Epithelial cell of prostate (primary cell): ENCODE measurements at regions not wholly inside any gene's neighbourhood (a gene's known extent, or its start where the extent isn't known, plus 50 kb on each side); places are given as distances from the start of the nearest gene placed in this dataset.
A peak's percentile ranks its signal among the peaks of the same experiment; 100 is the strongest.
"Not testable (repeated sequence)": the region's sequence is repeated elsewhere in the genome, so short reads cannot be mapped to it uniquely, and the experiment has no call there.

Source experiments
- DNase-seq: peaks from one replicate; pipeline ENCODE4 v3.0.0-alpha.2; 2011; ENCODE audit warnings: low read depth, low spot score
- H3K27ac ChIP-seq: fragments of 450-650 bp; 2 replicates; pipeline ENCODE4 v1.5.1; 2017; ENCODE audit warnings: mild to moderate bottlenecking

DNA sequence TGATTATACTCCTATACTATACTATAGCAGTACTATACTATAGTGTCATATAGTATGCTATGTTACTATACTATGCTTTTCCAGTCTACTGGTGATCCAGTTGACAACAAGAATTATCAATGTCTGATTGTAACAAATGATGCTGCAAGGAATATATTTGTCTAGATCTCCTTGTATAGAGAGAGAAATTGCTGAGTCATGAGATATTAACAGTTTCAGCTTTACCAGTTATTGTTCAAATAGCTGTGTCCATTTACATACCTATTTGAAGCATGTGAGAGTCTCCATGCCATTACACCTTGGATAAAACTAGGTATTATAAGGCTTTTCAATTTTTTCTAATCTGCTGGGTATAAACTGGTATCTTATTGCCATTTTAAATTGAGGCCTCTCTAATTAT is 136.4 kb upstream of the SKOR2 start:
- DNase-seq, result no peak
- H3K27ac ChIP-seq, result no peak overlapping the region

- no peak overlapping the region for H3K27ac ChIP-seq
- DNase-seq, result no peak
Measured at GRCh38 chr18:47383729-47384128, 132.3 kb upstream of the SKOR2 start.

DNA sequence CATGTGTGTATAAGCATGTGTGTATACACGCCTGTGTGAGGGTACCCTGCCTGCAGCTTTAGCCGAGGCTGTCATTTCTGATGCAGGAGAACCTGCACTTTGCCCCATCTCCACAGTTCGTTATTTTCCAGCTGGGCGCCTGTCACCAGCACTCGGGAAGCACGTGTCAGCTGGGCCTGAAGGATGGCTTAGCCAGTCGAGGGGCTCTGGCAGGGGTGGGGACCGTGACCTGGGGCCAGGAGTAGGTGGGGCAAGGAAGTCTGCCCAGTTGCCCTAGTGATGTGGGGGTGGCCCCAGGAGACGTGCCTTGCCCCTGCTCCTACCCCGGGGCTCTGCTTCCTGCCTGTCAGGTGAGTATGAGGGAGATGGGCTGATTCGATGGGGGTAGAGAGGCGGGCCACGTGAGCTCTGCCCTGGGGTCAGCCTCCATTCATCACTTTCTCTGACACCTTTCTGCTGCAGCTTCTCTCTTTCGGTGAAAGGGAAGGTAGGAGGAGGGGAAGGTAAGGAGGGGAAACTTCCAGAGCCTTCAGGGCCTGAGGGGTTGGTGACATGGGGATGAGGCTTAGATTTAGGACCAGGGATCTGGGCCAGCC is 130.6 kb upstream of the SKOR2 start:
- no peak for DNase-seq
- H3K27ac ChIP-seq, result no peak overlapping the region

DNA sequence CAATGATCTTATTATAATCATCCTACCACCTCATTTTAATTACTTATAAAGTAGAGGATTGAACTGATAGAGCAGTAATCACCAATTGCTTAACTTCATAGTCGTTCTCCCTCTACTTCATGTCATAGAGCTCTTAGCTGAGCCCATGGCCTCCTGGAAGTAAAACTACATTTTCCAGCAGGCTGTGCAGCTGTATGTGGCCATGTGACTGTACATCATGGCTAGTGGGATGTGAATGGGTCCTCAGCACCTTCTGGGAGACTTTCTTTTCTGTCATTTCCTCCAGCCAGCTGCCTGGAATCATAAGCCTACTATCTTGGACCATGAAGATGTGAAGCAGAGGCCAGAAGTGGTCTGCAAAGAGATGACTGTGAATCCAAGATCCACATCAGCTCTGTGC is 128.7 kb upstream of the SKOR2 start:
- no peak for DNase-seq
- H3K27ac ChIP-seq, result no peak overlapping the region

DNA sequence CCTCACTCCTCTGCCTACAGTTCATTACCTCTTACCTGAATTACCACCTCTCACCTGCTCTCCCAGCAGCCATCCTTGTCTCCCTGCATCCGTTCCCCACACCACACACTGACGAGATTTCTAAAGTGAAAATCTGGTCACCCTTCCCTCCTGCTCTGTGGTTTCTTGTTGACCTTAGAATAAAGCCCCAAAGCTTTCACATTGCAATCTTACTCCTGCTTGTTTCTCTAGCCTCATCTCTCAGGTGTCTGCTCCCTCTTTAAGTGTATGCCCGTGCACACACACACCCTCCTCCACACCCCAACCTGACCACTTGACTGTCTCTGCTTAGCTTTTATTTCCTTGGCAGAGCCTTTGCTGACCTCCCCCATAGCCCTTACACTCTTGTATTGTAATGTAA is 122.0 kb upstream of the SKOR2 start:
- no peak for DNase-seq
- H3K27ac ChIP-seq, result no peak overlapping the region

- DNase-seq, result no peak
- H3K27ac ChIP-seq, result no peak overlapping the region
Measured at GRCh38 chr18:47370052-47370451, 118.6 kb upstream of the SKOR2 start.

DNA sequence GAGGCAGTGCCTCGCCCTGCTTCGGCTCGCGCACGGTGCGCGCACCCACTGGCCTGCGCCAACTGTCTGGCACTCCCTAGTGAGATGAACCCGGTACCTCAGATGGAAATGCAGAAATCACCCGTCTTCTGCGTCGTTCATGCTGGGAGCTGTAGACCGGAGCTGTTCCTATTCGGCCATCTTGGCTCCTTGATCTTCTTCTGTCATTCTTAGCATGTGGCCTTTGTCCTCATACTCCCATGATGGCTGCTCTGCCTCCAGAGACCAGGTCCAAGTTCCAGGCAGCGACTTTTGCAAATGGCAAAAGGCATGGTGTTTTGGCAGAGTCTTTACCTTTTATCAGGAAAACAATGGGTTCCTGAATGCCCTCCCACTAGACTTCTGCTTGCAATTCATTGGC is 102.6 kb upstream of the SKOR2 start:
- DNase-seq, H3K27ac ChIP-seq: not testable (repeated sequence)

GRCh38 chr18:47346016-47346415 is 94.6 kb upstream of the SKOR2 start:
- DNase-seq, result no peak
- no peak overlapping the region for H3K27ac ChIP-seq

- no peak overlapping the region for H3K27ac ChIP-seq
- no peak for DNase-seq
Measured at GRCh38 chr18:47345291-47345690, 93.8 kb upstream of the SKOR2 start.

DNA sequence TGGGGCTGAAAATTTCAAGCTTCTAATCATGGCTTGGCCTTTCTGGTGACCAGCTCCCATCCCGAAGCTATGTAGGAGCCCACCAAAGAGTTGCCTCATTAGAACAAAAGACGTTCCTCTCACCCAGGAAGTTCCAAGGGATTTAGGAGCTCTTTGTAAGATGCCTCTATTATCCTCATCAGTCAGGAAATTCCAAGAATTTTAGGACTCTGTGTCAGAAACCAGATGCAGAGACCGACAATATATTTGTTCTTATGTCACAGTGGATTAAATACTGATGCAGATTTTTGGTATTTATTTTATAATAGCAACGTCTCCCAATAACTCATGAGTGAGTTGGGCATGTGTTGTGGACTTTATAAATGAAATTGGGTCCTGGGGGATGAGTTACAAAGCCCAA is 91.8 kb upstream of the SKOR2 start:
- DNase-seq, result no peak
- H3K27ac ChIP-seq, result no peak overlapping the region

GRCh38 chr18:47342566-47342965 is 91.1 kb upstream of the SKOR2 start:
- no peak overlapping the region for H3K27ac ChIP-seq
- no peak for DNase-seq

- no peak overlapping the region for H3K27ac ChIP-seq
- no peak for DNase-seq
Measured at GRCh38 chr18:47341678-47342077, 90.2 kb upstream of the SKOR2 start.

GRCh38 chr18:47334966-47335365 is 83.5 kb upstream of the SKOR2 start:
- DNase-seq, result no peak
- H3K27ac ChIP-seq, result no peak overlapping the region

DNA sequence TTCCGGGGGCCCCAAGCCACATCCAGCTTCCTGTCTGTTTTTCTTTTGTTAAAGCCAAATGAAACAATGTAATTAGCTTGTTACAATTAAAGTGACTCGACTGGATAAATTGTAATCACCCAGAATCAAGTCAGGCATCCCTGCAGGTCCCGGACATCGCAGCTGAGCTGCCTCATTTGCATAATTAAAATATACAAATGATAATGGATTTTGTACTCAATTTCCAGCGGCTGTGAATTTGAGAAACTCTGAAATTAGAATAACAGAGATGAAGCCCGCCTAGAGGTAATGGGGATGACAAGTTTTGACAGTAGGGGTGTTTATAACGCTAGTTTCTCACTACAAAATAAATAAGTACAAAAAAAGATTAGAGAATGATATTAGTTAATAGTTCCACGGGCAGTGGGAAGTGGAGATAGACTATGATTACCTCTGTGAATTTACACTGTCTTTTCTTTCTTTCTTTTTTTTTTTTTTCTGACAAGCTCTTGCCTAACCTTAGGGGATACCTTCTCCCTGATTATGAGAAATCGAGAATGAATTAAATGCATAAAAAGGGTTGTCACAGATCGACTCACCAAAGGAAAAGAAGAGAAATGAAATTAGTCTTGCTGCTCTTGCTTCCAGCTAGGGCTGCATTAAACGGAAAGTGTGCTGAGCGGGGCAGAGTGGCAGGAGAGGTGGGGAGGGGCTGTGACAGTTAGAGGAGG is 82.6 kb upstream of the SKOR2 start:
- H3K27ac ChIP-seq, result no peak overlapping the region
- no peak for DNase-seq

GRCh38 chr18:47331641-47332040 is 80.2 kb upstream of the SKOR2 start:
- no peak overlapping the region for H3K27ac ChIP-seq
- no peak for DNase-seq

DNA sequence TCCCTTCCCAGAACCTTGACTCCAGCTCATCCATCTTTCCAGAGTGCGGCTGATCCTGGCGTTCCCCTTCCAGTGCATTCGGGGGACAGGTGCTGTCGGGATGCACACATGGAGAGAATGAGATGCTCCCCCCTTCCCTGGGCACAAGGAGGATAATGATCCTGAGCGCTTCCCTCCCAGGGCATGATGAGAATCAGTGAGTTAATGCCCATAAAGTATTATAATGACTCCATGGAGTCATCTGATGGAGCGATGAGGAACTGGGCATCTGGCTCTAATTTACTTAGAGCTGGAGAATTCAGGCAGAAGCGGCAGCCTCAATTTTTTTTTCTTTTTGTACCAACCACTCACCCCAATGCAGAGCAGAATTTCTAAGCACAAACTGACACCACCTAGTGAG is 79.6 kb upstream of the SKOR2 start:
- DNase-seq, result no peak
- no peak overlapping the region for H3K27ac ChIP-seq

- H3K27ac ChIP-seq, result no peak overlapping the region
- DNase-seq, result peak; percentile 2
Measured at GRCh38 chr18:47323158-47323557, 71.7 kb upstream of the SKOR2 start.

- no peak overlapping the region for H3K27ac ChIP-seq
- DNase-seq, result no peak
Measured at GRCh38 chr18:47321815-47322214, 70.4 kb upstream of the SKOR2 start.

GRCh38 chr18:47317824-47318508 is 66.5 kb upstream of the SKOR2 start:
- no peak for DNase-seq
- no peak overlapping the region for H3K27ac ChIP-seq

- no peak overlapping the region for H3K27ac ChIP-seq
- DNase-seq, result no peak
Measured at GRCh38 chr18:47316924-47317323, 65.5 kb upstream of the SKOR2 start.

DNA sequence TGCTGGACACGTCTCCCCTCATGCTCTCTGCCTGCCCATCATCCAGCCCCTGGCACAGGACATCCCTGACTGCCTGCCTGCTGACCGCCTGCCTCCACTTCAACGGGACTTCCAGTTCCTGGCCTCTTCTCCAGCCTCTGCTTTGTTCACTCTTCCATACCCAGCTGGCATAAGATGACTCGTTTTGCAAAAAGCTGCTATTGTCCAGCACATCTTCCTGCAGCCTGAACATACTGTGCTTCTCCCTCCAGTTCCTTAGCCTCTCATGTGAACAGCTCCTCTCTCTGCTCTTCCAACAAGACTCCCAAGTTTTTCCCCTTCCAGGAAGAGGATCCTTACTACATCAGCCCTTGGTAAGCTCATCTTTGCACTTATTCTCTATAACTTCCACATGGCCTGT is 62.4 kb upstream of the SKOR2 start:
- no peak for DNase-seq
- no peak overlapping the region for H3K27ac ChIP-seq

DNA sequence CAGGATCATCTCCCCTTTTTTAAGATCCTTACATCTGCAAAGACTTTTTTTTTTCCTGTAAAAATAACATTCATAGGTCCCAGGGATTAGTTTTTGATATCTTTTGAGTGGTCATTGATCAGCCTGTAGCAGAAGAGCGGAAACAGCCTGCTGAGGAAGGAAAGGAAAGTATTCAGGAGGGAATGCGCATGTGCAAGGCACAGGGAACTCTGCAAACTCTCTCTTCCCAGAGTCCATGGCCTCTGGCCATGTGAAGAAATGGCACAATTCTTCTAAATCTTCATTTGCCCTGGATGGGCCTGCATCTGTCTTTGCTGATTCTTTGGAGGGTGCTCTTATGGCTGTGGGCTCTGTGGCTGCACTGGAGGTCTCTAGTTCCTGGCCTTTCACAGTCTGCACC is 60.1 kb upstream of the SKOR2 start:
- no peak for DNase-seq
- H3K27ac ChIP-seq, result no peak overlapping the region
